ENCODE measurements at regions not wholly inside any gene's neighbourhood (a gene's known extent, or its start where the extent isn't known, plus 50 kb on each side); places are given as distances from the start of the nearest gene placed in this dataset.

- Histone ChIP-seq H3K27me3 (no peaks in the 10 kb centered on the region), H3K4me1 (ENCODE audit: insufficient read depth) (no peaks in the 10 kb centered on the region), H3K27ac (no peak overlapping the region), H3K36me3 (no peaks in the 10 kb centered on the region), H3K4me3 (no peak overlapping the region), H3K9me3 (no peaks in the 10 kb centered on the region)
- TF ChIP-seq POLR2A (IDR thresholded peaks at IDR 0.05) (no peak), EP300 (IDR thresholded peaks at IDR 0.05) (no peak), CTCF (IDR thresholded peaks at IDR 0.05) (no peak)
- WGBS, 3 donors = 76 to 79% (median 78%) methylated on average over 9 of the region's 9 CpGs
- DNase-seq = no peak
- intact Hi-C loops (cut with DNase I) = no loop called here
Observed at GRCh38 chr2:129233166-129233565, 746.3 kb upstream of the RAB6C start.

GRCh38 chr2:129233751-129234406 lies 745.6 kb upstream of the RAB6C start:
- Histone ChIP-seq H3K4me3 (no peak overlapping the region), H3K27ac (no peak overlapping the region), H3K9me3 (no peaks in the 10 kb centered on the region), H3K4me1 (ENCODE audit: insufficient read depth) (no peaks in the 10 kb centered on the region), H3K27me3 (no peaks in the 10 kb centered on the region), H3K36me3 (no peaks in the 10 kb centered on the region)
- no peak for TF ChIP-seq POLR2A (IDR thresholded peaks at IDR 0.05)
- no peak for TF ChIP-seq EP300 (IDR thresholded peaks at IDR 0.05)
- TF ChIP-seq CTCF (IDR thresholded peaks at IDR 0.05) = no peak
- DNase-seq = no peak
- intact Hi-C loops (cut with DNase I) = no loop called here
- 45 to 47% (median 46%) methylated on average over 6 of the region's 6 CpGs for WGBS, 3 donors

GRCh38 chr2:129236601-129237000 lies 742.9 kb upstream of the RAB6C start:
- Histone ChIP-seq H3K9me3 (no peaks in the 10 kb centered on the region), H3K27me3 (no peaks in the 10 kb centered on the region), H3K4me1 (ENCODE audit: insufficient read depth) (no peaks in the 10 kb centered on the region), H3K36me3 (no peaks in the 10 kb centered on the region), H3K27ac (no peak overlapping the region), H3K4me3 (no peak overlapping the region)
- TF ChIP-seq EP300 (IDR thresholded peaks at IDR 0.05) (no peak), POLR2A (IDR thresholded peaks at IDR 0.05) (no peak)
- no peak for DNase-seq
- intact Hi-C loops (cut with DNase I) = no loop called here

- Histone ChIP-seq H3K27ac (no peak overlapping the region), H3K4me1 (ENCODE audit: insufficient read depth) (no peaks in the 10 kb centered on the region), H3K9me3 (no peaks in the 10 kb centered on the region), H3K4me3 (no peak overlapping the region), H3K36me3 (no peaks in the 10 kb centered on the region), H3K27me3 (no peaks in the 10 kb centered on the region)
- 89 to 92% (median 90%) methylated on average over 6 of the region's 6 CpGs for WGBS, 3 donors
- no peak for DNase-seq
- intact Hi-C loops (cut with DNase I) = no loop called here
- TF ChIP-seq CTCF (IDR thresholded peaks at IDR 0.05) (no peak), EP300 (IDR thresholded peaks at IDR 0.05) (no peak)
Observed at GRCh38 chr2:129237966-129238725, 741.3 kb upstream of the RAB6C start.

GRCh38 chr2:129239141-129239540 lies 740.3 kb upstream of the RAB6C start:
- no peak for DNase-seq
- intact Hi-C loops (cut with DNase I) = no loop called here
- 78 to 86% (median 84%) methylated on average over 2 of the region's 2 CpGs for WGBS, 3 donors
- Histone ChIP-seq H3K4me1 (ENCODE audit: insufficient read depth) (no peaks in the 10 kb centered on the region), H3K9me3 (no peaks in the 10 kb centered on the region), H3K27me3 (no peaks in the 10 kb centered on the region), H3K4me3 (no peak overlapping the region), H3K36me3 (no peaks in the 10 kb centered on the region), H3K27ac (no peak overlapping the region)
- TF ChIP-seq POLR2A (IDR thresholded peaks at IDR 0.05) = no peak
- no peak for TF ChIP-seq CTCF (IDR thresholded peaks at IDR 0.05)
- no peak for TF ChIP-seq EP300 (IDR thresholded peaks at IDR 0.05)

Measured in ovary (tissue), 7 donors.